ENCODE measurements at regions not wholly inside any gene's neighbourhood (a gene's known extent, or its start where the extent isn't known, plus 50 kb on each side); places are given as distances from the start of the nearest gene placed in this dataset.
A peak's percentile ranks its signal among the peaks of the same experiment; 100 is the strongest.

- DNase-seq (ENCODE audit: low read depth) = peak; percentile 17
- TF ChIP-seq CTCF (conservative IDR thresholded peaks at IDR 0.05; ENCODE audit: low read depth, low read length) = no peak
- H3K4me3 ChIP-seq (ENCODE audit: low read depth, low read length) = no peak overlapping the region
Measured at GRCh38 chr5:124341066-124341858, 405.2 kb downstream of the ZNF608 start.

DNA sequence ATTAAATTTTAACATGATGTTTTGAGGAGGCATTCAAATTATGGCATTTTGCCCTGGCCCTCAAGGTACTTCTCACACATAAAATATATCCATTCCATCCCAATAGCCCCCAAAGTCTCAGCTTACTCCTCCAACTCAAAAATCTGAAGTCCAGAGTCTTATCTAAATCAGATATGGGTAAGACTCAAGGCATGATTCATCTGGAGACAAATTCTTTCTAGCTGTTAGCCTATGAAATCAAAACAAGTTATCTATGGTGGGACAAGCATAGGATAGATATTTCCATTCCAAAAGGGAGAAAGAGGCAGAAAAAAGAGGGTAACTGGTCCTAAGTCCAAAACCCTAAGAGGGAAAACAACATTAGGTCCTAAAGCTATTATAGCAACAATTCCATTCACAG lies 408.4 kb downstream of the ZNF608 start:
- no peak overlapping the region for H3K4me3 ChIP-seq (ENCODE audit: low read depth, low read length)
- peak; percentile 43 for DNase-seq (ENCODE audit: low read depth)
- TF ChIP-seq CTCF (conservative IDR thresholded peaks at IDR 0.05; ENCODE audit: low read depth, low read length) = no peak

DNA sequence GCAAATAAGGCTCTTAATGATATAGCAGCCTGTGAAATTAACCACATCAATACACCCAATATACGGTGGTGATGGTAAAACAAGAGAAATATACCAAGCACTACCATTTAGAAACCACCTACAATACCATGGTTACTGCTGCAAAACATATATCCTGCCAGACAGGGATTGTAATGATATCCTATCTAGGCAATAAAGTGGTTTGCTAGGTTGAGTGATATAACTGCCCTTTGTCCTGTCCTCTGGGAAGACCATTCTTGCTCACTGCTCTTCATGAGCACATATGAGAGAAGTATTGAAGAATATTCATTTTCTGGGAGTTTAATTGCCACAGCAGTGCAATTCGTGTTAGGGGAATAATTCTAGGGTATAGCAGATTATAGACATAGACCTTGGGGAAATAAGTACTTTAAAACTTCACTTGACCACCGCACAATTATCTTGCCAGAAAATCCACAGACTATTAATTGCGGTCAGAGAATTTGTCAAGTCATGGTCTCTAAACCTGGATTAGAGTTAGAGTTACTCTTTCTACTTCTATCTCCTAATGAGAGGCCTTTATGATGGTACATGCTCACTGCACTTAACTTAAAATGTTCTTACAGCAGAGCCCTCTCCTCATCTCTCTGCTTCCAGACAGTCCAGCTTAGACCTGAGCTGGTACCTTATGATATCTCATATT lies 413.0 kb downstream of the ZNF608 start:
- TF ChIP-seq CTCF (conservative IDR thresholded peaks at IDR 0.05; ENCODE audit: low read depth, low read length) = no peak
- DNase-seq (ENCODE audit: low read depth) = no peak
- no peak overlapping the region for H3K4me3 ChIP-seq (ENCODE audit: low read depth, low read length)

- DNase-seq (ENCODE audit: low read depth) = no peak
- TF ChIP-seq CTCF (conservative IDR thresholded peaks at IDR 0.05; ENCODE audit: low read depth, low read length) = no peak
- H3K4me3 ChIP-seq (ENCODE audit: low read depth, low read length) = no peak overlapping the region
Measured at GRCh38 chr5:124332273-124332672, 414.2 kb downstream of the ZNF608 start.

DNA sequence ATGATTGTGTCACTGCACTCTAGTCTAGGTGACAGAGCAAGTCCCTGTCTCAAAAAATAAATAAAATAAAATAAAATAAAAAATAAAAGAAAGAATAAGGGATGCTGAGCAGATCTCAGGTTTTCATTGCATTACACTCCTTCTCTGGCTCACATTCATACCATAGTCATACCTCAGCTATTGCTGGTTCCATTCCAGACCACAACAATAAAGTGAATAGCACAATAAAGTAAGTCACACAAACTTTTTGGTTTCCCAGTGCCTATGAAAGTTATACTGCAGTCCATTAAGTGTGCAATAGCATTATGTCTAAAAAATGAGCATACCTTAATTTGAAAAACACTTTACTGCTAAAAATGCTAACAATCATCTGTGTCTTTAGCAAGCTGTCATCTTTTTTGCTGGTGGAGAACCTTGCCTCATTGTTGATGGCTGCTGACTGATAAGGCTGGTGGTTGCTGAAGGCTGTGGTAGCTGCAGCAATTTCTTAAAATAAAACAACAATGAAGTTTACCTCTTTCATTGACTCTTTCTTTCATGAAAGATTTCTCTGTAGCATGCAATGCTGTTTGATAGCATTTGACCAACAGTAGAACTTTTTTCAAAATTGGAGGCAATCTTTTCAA lies 415.7 kb downstream of the ZNF608 start:
- H3K4me3 ChIP-seq (ENCODE audit: low read depth, low read length) = no peak overlapping the region
- TF ChIP-seq CTCF (conservative IDR thresholded peaks at IDR 0.05; ENCODE audit: low read depth, low read length) = no peak
- no peak for DNase-seq (ENCODE audit: low read depth)

DNA sequence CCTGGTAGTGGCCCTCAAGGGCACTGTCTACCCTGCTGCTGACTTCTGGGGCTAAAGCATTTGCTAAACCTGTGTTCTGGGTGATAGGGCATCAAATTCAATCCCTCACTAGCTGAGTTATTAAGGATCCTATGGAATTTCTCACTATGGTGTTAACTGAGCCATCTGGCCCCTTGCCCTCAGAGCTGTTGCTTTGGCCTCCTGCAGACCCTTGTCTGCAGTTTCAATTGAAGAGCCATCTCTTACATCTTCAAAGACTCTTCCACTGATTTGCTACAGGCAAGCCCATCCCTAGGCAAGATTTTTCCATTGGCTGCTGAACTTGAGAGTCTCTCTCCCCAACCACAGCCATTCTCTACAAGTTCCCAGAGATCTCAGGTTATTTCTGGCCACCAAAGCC lies 418.2 kb downstream of the ZNF608 start:
- TF ChIP-seq CTCF (conservative IDR thresholded peaks at IDR 0.05; ENCODE audit: low read depth, low read length) = no peak
- no peak overlapping the region for H3K4me3 ChIP-seq (ENCODE audit: low read depth, low read length)
- DNase-seq (ENCODE audit: low read depth) = no peak

All from choroid plexus epithelial cell (primary cell).